OCI-LY7 (cell line): ENCODE measurements at regions not wholly inside any gene's neighbourhood (a gene's known extent, or its start where the extent isn't known, plus 50 kb on each side); places are given as distances from the start of the nearest gene placed in this dataset.

Source experiments
- BruUV-seq: library from RNA; stranded (reverse); fragments of 400-500 nt; replicated peaks from 2 replicates; lab custom pipeline; 2021; lab: Mats Ljungman, UMichigan
- CTCF ChIA-PET: fragments of 300-600 bp; sonication (Branson Sonifier 250); formaldehyde crosslinking; loops from one replicate; lab custom pipeline; 2022; ENCODE audit warnings: antibody characterized with exemption; ENCODE audit not compliant: unreplicated experiment; lab: Charles Lee
- POLR2A ChIA-PET: fragments of 300-600 bp; sonication (Branson Sonifier 250); formaldehyde crosslinking; loops from one replicate; lab custom pipeline; 2022; ENCODE audit warnings: antibody characterized with exemption; lab: Charles Lee
- DNase-seq: peaks from one replicate; pipeline ENCODE4 v3.0.0-alpha.2; 2015; ENCODE audit warnings: low spot score
- H2AFZ ChIP-seq: fragments of 200-600 bp; sonication (generic), shearing (Covaris generic); 2 replicates; pipeline ENCODE4 v1.6.1; 2014; ENCODE audit warnings: mild to moderate bottlenecking, antibody characterized with exemption, low read length, moderate library complexity
- H3K27ac ChIP-seq: fragments of 200-600 bp; sonication (generic); 2 replicates; pipeline ENCODE4 v1.5.1; 2014; ENCODE audit warnings: mixed run types, low read depth, mild to moderate bottlenecking, moderate library complexity, low read length, inconsistent platforms; ENCODE audit not compliant: poor library complexity, severe bottlenecking
- H3K36me3 ChIP-seq: fragments of 200-600 bp; sonication (generic); 2 replicates; pipeline ENCODE4 v1.6.1; 2014; ENCODE audit warnings: mild to moderate bottlenecking, antibody characterized with exemption, low read length, moderate library complexity, mixed read lengths; ENCODE audit not compliant: insufficient read depth
- H3K4me1 ChIP-seq: fragments of 200-600 bp; sonication (generic); 2 replicates; pipeline ENCODE4 v1.5.1; 2014; ENCODE audit warnings: mild to moderate bottlenecking, low read length; ENCODE audit not compliant: insufficient read depth, poor library complexity, severe bottlenecking
- H3K4me2 ChIP-seq: fragments of 200-600 bp; sonication (generic); 2 replicates; pipeline ENCODE4 v1.6.1; 2014; ENCODE audit warnings: mild to moderate bottlenecking, low read length
- H3K4me3 ChIP-seq: fragments of 200-600 bp; sonication (generic); 2 replicates; pipeline ENCODE4 v1.5.1; 2014; ENCODE audit warnings: mild to moderate bottlenecking, low read depth, low read length; ENCODE audit not compliant: poor library complexity, severe bottlenecking
- H3K79me2 ChIP-seq: fragments of 200-600 bp; sonication (generic); 2 replicates; pipeline ENCODE4 v1.6.1; 2016; ENCODE audit warnings: low read depth, mild to moderate bottlenecking, low read length, moderate library complexity, mixed read lengths; ENCODE audit not compliant: insufficient read depth
- H3K9me2 ChIP-seq: fragments of 200-600 bp; sonication (generic); 2 replicates; pipeline ENCODE4 v1.6.1; 2016; ENCODE audit warnings: mild to moderate bottlenecking, low read length, mixed read lengths; ENCODE audit not compliant: insufficient read depth
- H3K9me3 ChIP-seq: fragments of 200-600 bp; sonication (generic); 2 replicates; pipeline ENCODE4 v1.6.1; 2014; ENCODE audit warnings: mild to moderate bottlenecking, mixed run types, low read length, mixed read lengths
- H4K20me1 ChIP-seq: fragments of 200-600 bp; sonication (generic); 2 replicates; pipeline ENCODE4 v1.6.1; 2014; ENCODE audit warnings: mild to moderate bottlenecking, antibody characterized with exemption, low read length, moderate library complexity, mixed read lengths; ENCODE audit not compliant: insufficient read depth
- EZH2phosphoT487 ChIP-seq: fragments of 200-600 bp; sonication (generic); IDR thresholded peaks from 2 replicates; pipeline ENCODE4 v1.6.1; 2018; ENCODE audit warnings: low read depth, borderline replicate concordance, mild to moderate bottlenecking, mixed run types, antibody characterized with exemption, low read length, moderate library complexity, mixed read lengths
- intact Hi-C: fragments of 100-400 bp; cut with micrococcal nuclease; formaldehyde crosslinking; loops from one replicate; pipeline ENCODE4 v1.10.0; 2022; ENCODE audit not compliant: unreplicated experiment
- TF ChIP-seq, protein P1 (sequence below): fragments of 200-600 bp; sonication (generic); conservative IDR thresholded peaks from 2 replicates; pipeline ENCODE4 v1.5.1; 2014; ENCODE audit warnings: mild to moderate bottlenecking, antibody characterized with exemption, low read length, moderate library complexity, mixed read lengths

DNA sequence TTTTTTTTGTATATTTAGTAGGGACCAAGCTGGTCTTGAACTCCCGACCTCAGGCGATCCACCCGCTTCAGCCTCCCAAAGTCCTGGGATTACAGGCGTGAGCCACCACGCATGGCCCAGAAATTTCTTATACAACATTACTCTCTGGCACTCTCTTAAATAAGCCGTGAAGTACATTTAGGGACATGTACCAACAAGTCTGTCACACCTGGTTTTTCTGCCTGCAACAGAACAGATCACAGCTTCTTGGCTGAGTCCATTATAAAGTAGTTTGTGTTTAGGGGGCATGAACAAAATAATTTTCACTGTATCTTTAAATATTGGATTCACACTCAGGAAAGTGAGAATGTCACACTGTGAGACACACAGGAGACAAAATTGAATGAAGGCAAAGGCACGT lies 1567.3 kb downstream of the SLITRK5 start:
- POLR2A ChIA-PET, result interaction anchor here (0.7 kb wide), 1 partner anchor 342 kb away, joined by 3 read pairs; no protein-coding TSS in a partner anchor
- no TSS peak for BruUV-seq
- no peak for DNase-seq
- CTCF ChIA-PET, result no interaction called here
- Histone ChIP-seq H3K4me1 (no peaks in the 10 kb centered on the region), H3K27ac (no peak overlapping the region), H3K9me2 (no peaks in the 10 kb centered on the region), H3K36me3 (no peaks in the 10 kb centered on the region), H3K79me2 (no peaks in the 10 kb centered on the region), H3K9me3 (peaks cover 27% of the 10 kb centered on the region), H3K4me3 (no peak overlapping the region), H2AFZ (no peak overlapping the region), H3K4me2 (no peak overlapping the region), H4K20me1 (no peaks in the 10 kb centered on the region)
- TF ChIP-seq, protein P1, sequence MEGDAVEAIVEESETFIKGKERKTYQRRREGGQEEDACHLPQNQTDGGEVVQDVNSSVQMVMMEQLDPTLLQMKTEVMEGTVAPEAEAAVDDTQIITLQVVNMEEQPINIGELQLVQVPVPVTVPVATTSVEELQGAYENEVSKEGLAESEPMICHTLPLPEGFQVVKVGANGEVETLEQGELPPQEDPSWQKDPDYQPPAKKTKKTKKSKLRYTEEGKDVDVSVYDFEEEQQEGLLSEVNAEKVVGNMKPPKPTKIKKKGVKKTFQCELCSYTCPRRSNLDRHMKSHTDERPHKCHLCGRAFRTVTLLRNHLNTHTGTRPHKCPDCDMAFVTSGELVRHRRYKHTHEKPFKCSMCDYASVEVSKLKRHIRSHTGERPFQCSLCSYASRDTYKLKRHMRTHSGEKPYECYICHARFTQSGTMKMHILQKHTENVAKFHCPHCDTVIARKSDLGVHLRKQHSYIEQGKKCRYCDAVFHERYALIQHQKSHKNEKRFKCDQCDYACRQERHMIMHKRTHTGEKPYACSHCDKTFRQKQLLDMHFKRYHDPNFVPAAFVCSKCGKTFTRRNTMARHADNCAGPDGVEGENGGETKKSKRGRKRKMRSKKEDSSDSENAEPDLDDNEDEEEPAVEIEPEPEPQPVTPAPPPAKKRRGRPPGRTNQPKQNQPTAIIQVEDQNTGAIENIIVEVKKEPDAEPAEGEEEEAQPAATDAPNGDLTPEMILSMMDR, result no peak
- TF ChIP-seq EZH2phosphoT487, result no peak
- intact Hi-C loops, result no loop called here

DNA sequence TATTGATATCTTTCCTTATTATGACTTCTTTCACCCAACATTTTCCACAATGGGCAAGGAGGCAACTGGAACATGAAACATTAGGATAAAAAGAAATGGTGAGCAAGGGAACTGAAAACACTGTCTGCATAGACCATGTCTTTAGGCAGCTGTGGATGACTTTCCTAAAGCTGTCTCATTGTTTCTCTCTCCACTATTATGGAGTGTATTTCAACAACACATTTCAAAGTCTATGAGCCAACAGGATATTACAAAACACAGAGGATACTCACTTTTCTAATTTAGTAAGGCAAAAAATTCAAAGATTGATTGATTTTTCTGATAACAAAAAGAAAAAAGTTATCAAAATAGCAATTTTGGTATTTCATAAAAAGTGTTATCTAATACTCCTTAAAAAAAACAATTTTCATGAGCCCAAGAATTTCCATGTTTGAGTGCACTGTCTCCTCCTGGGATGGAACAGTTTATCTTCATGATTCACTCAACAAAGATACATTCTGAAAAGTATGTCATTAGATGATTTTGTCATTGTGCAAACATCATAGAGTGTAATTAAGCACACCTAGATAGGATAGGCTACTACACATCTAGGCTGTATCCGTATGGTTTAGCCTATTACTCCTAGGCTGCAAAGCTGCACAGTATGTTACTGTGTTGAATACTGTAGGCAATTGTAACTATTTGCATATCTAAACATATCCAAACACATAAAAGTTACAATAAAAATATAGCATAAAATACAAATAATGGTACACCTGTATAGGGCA lies 1568.4 kb downstream of the SLITRK5 start:
- H2AFZ ChIP-seq, result no peak overlapping the region
- POLR2A ChIA-PET, result interaction anchor here (0.7 to 1.2 kb wide), 2 partner anchors 52 to 940 kb away, joined by 3 read pairs; no protein-coding TSS in a partner anchor

More for the DNA sequence above, 1568.4 kb downstream of the SLITRK5 start:
- CTCF ChIA-PET, result no interaction called here
- Histone ChIP-seq H3K27ac (no peak overlapping the region), H4K20me1 (no peaks in the 10 kb centered on the region), H3K4me1 (no peaks in the 10 kb centered on the region), H3K9me3 (peaks cover 27% of the 10 kb centered on the region), H3K4me2 (no peak overlapping the region), H3K79me2 (no peaks in the 10 kb centered on the region), H3K36me3 (no peaks in the 10 kb centered on the region), H3K9me2 (no peaks in the 10 kb centered on the region), H3K4me3 (no peak overlapping the region)
- DNase-seq, result no peak
- no TSS peak for BruUV-seq
- intact Hi-C loops, result no loop called here
- TF ChIP-seq EZH2phosphoT487, result no peak
- TF ChIP-seq, protein P1, result no peak
